Neural progenitor cell (in vitro differentiated cells): ENCODE measurements at regions not wholly inside any gene's neighbourhood (a gene's known extent, or its start where the extent isn't known, plus 50 kb on each side); places are given as distances from the start of the nearest gene placed in this dataset.

Experiments used
- EZH2 ChIP-seq: fragments of 200-600 bp; sonication (generic); IDR thresholded peaks from 2 replicates; pipeline ENCODE4 v1.6.1; 2017; ENCODE audit warnings: antibody characterized with exemption, mild to moderate bottlenecking, moderate library complexity
- TF ChIP-seq, protein P1 (sequence below): fragments of 200-600 bp; sonication (generic); IDR thresholded peaks from 2 replicates; pipeline ENCODE4 v1.5.1; 2017; ENCODE audit warnings: antibody characterized with exemption, mild to moderate bottlenecking

DNA sequence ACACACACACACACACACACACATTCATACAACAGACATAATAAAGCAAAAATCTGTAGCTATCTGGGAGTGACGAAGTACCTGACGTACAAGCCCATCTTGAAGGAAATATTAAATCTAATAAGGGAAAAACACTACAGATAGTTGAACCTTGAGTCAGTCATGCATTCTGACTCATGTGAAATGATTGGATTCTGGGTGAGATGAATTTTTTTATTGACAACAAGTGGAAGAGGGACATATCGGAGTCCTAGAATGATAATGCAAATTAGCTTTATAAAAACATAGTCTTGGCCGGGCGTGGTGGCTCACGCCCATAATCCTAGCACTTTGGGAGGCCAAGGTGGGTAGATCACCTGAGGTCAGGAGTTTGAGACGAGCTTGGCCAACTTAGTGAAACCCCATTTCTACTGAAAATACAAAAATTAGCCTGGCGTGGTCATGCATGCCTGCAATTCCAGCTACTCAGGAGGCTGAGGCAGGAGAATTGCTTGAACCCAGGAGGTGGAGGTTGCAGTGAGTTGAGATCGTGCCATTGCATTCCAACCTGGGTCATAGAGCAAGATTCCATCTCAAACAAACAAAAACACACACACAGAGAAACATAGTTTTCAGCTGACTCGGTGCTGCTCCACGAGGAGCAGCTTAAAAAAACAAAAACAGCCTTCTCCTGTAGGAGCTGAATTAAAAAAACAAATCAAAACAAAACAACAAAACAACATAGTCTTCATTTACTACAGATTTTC, 154.4 kb upstream of the MKLN1 start:
- TF ChIP-seq, protein P1, sequence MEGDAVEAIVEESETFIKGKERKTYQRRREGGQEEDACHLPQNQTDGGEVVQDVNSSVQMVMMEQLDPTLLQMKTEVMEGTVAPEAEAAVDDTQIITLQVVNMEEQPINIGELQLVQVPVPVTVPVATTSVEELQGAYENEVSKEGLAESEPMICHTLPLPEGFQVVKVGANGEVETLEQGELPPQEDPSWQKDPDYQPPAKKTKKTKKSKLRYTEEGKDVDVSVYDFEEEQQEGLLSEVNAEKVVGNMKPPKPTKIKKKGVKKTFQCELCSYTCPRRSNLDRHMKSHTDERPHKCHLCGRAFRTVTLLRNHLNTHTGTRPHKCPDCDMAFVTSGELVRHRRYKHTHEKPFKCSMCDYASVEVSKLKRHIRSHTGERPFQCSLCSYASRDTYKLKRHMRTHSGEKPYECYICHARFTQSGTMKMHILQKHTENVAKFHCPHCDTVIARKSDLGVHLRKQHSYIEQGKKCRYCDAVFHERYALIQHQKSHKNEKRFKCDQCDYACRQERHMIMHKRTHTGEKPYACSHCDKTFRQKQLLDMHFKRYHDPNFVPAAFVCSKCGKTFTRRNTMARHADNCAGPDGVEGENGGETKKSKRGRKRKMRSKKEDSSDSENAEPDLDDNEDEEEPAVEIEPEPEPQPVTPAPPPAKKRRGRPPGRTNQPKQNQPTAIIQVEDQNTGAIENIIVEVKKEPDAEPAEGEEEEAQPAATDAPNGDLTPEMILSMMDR, result no peak
- no peak for TF ChIP-seq EZH2
